ENCODE measurements at regions not wholly inside any gene's neighbourhood (a gene's known extent, or its start where the extent isn't known, plus 50 kb on each side); places are given as distances from the start of the nearest gene placed in this dataset.

GRCh38 chr20:11436113-11436905, 481.4 kb upstream of the BTBD3 start:
- intact Hi-C loops (cut with DNase I; ENCODE audit: low total_unique reads) = no loop called here
- TF ChIP-seq CTCF (IDR thresholded peaks at IDR 0.05) = no peak
- no peaks in the 10 kb centered on the region for H3K36me3 ChIP-seq
- DNase-seq = no peak
- H3K9me3 ChIP-seq = no peaks in the 10 kb centered on the region
- H3K27me3 ChIP-seq = no peaks in the 10 kb centered on the region
- no peak overlapping the region for H3K27ac ChIP-seq
- no peaks in the 10 kb centered on the region for H3K4me1 ChIP-seq
- no peak overlapping the region for H3K4me3 ChIP-seq

- H3K27ac ChIP-seq = no peak overlapping the region
- no peaks in the 10 kb centered on the region for H3K36me3 ChIP-seq
- H3K27me3 ChIP-seq = no peaks in the 10 kb centered on the region
- H3K9me3 ChIP-seq = no peaks in the 10 kb centered on the region
- no peak overlapping the region for H3K4me3 ChIP-seq
- intact Hi-C loops (cut with DNase I; ENCODE audit: low total_unique reads) = no loop called here
- H3K4me1 ChIP-seq = no peaks in the 10 kb centered on the region
- TF ChIP-seq CTCF (IDR thresholded peaks at IDR 0.05) = no peak
- DNase-seq = no peak
These were observed 480.6 kb upstream of the BTBD3 start for GRCh38 chr20:11437090-11437489.

- no peaks in the 10 kb centered on the region for H3K36me3 ChIP-seq
- no peak overlapping the region for H3K4me3 ChIP-seq
- no peak overlapping the region for H3K27ac ChIP-seq
- H3K4me1 ChIP-seq = no peaks in the 10 kb centered on the region
- H3K27me3 ChIP-seq = no peaks in the 10 kb centered on the region
- no peak for TF ChIP-seq CTCF (IDR thresholded peaks at IDR 0.05)
- intact Hi-C loops (cut with DNase I; ENCODE audit: low total_unique reads) = no loop called here
- DNase-seq = no peak
- H3K9me3 ChIP-seq = no peaks in the 10 kb centered on the region
These were observed 479.9 kb upstream of the BTBD3 start for GRCh38 chr20:11437611-11438380.

- TF ChIP-seq CTCF (IDR thresholded peaks at IDR 0.05) = no peak
- H3K9me3 ChIP-seq = no peaks in the 10 kb centered on the region
- H3K4me1 ChIP-seq = no peaks in the 10 kb centered on the region
- no peaks in the 10 kb centered on the region for H3K27me3 ChIP-seq
- intact Hi-C loops (cut with DNase I; ENCODE audit: low total_unique reads) = no loop called here
- no peaks in the 10 kb centered on the region for H3K36me3 ChIP-seq
- DNase-seq = no peak
- H3K4me3 ChIP-seq = no peak overlapping the region
- no peak overlapping the region for H3K27ac ChIP-seq
These were observed 479.3 kb upstream of the BTBD3 start for GRCh38 chr20:11438412-11438811.

- TF ChIP-seq CTCF (IDR thresholded peaks at IDR 0.05) = no peak
- Histone ChIP-seq H3K9me3 (no peaks in the 10 kb centered on the region), H3K27ac (no peak overlapping the region), H3K36me3 (no peaks in the 10 kb centered on the region), H3K4me3 (no peak overlapping the region), H3K4me1 (peaks cover 0 to 5% (median 0%) of the 10 kb centered on the region in 4 donors), H3K27me3 (no peaks in the 10 kb centered on the region)
- intact Hi-C loops (cut with DNase I; ENCODE audit: low total_unique reads) = no loop called here
- no peak for DNase-seq
These were observed 474.1 kb upstream of the BTBD3 start for GRCh38 chr20:11443382-11444119.

All from tibial artery (tissue), 4 donors.